ENCODE measurements at regions not wholly inside any gene's neighbourhood (a gene's known extent, or its start where the extent isn't known, plus 50 kb on each side); places are given as distances from the start of the nearest gene placed in this dataset.
A peak's percentile ranks its signal among the peaks of the same experiment; 100 is the strongest.

- no peak for DNase-seq (ENCODE audit: low read depth, low spot score)
- H3K4me3 ChIP-seq (ENCODE audit: low read depth, low read length), result no peak overlapping the region
- CTCF ChIA-PET, result no interaction called here
- no peak for TF ChIP-seq CTCF (IDR thresholded peaks at IDR 0.05; ENCODE audit: insufficient read depth, low read length, missing control alignments)
- POLR2A ChIA-PET, result no interaction called here
Measured at GRCh38 chr2:47656715-47657600, 86.2 kb upstream of the KCNK12 start.

GRCh38 chr2:47655563-47655880 is 84.7 kb upstream of the KCNK12 start:
- POLR2A ChIA-PET, result no interaction called here
- no peak for TF ChIP-seq CTCF (IDR thresholded peaks at IDR 0.05; ENCODE audit: insufficient read depth, low read length, missing control alignments)
- DNase-seq (ENCODE audit: low read depth, low spot score), result no peak
- CTCF ChIA-PET, result no interaction called here
- no peak overlapping the region for H3K4me3 ChIP-seq (ENCODE audit: low read depth, low read length)

GRCh38 chr2:47654790-47655562 is 84.2 kb upstream of the KCNK12 start:
- H3K4me3 ChIP-seq (ENCODE audit: low read depth, low read length), result no peak overlapping the region
- DNase-seq (ENCODE audit: low read depth, low spot score), result no peak
- no peak for TF ChIP-seq CTCF (IDR thresholded peaks at IDR 0.05; ENCODE audit: insufficient read depth, low read length, missing control alignments)
- CTCF ChIA-PET, result interaction anchor here (1.5 kb wide), 1 partner anchor 8 kb away, joined by 3 read pairs; no protein-coding TSS in a partner anchor
- POLR2A ChIA-PET, result no interaction called here

- ChIA-PET CTCF (interaction anchor here (1.2 to 1.5 kb wide), 2 partner anchors 9 to 113 kb away, joined by 3 read pairs; no protein-coding TSS in a partner anchor), POLR2A (no interaction called here)
- no peak overlapping the region for H3K4me3 ChIP-seq (ENCODE audit: low read depth, low read length)
- peak; percentile 25 for TF ChIP-seq CTCF (IDR thresholded peaks at IDR 0.05; ENCODE audit: insufficient read depth, low read length, missing control alignments)
- no peak for DNase-seq (ENCODE audit: low read depth, low spot score)
Measured at GRCh38 chr2:47653902-47654789, 83.4 kb upstream of the KCNK12 start.

- POLR2A ChIA-PET, result no interaction called here
- CTCF ChIA-PET, result interaction anchor here (1.5 kb wide), 1 partner anchor 10 kb away, joined by 3 read pairs; no protein-coding TSS in a partner anchor
Measured at GRCh38 chr2:47653036-47653435, 82.3 kb upstream of the KCNK12 start.

More at GRCh38 chr2:47653036-47653435, 82.3 kb upstream of the KCNK12 start:
- no peak for TF ChIP-seq CTCF (IDR thresholded peaks at IDR 0.05; ENCODE audit: insufficient read depth, low read length, missing control alignments)
- no peak for DNase-seq (ENCODE audit: low read depth, low spot score)
- H3K4me3 ChIP-seq (ENCODE audit: low read depth, low read length), result no peak overlapping the region
